GM12878 (cell line): ENCODE measurements at regions not wholly inside any gene's neighbourhood (a gene's known extent, or its start where the extent isn't known, plus 50 kb on each side); places are given as distances from the start of the nearest gene placed in this dataset.

Source experiments
- ELK1 ChIP-seq: IDR thresholded peaks from 2 replicates; pipeline ENCODE4 v1.6.1; 2012; ENCODE audit warnings: low read depth, low read length, improper control_type of control experiment
- ZNF217 ChIP-seq: fragments of 450-650 bp; IDR thresholded peaks from 2 replicates; pipeline ENCODE4 v1.6.1; 2017; ENCODE audit warnings: antibody characterized with exemption, mild to moderate bottlenecking

GRCh38 chr16:17885659-17886207 is 415.0 kb upstream of the XYLT1 start:
- TF ChIP-seq ZNF217, result no peak
- no peak for TF ChIP-seq ELK1
